HepG2 (cell line): ENCODE measurements at regions not wholly inside any gene's neighbourhood (a gene's known extent, or its start where the extent isn't known, plus 50 kb on each side); places are given as distances from the start of the nearest gene placed in this dataset.

Experiments used
- CTCF ChIP-seq: sonication (generic); formaldehyde crosslinking; IDR thresholded peaks from 2 replicates; pipeline ENCODE4 v1.5.0; 2020; ENCODE audit warnings: mild to moderate bottlenecking, missing genetic modification reagents, moderate library complexity
- EP300 ChIP-seq, 3 experiments: sonication (generic) in 1 of 3; formaldehyde crosslinking in 1 of 3; IDR thresholded peaks; 2 replicates each; pipeline versions ENCODE4 v1.5.1 to v1.6.1; 2011 to 2020; ENCODE audit warnings: low read depth in 2 of 3, low read length in 2 of 3, borderline replicate concordance in 1 of 3, improper control_type of control experiment in 1 of 3, mild to moderate bottlenecking in 1 of 3, missing genetic modification reagents in 1 of 3, moderate library complexity in 1 of 3
- FOSL1 ChIP-seq: sonication (generic); formaldehyde crosslinking; IDR thresholded peaks from 2 replicates; pipeline ENCODE4 v1.9.0; 2021; ENCODE audit warnings: missing genetic modification reagents, borderline replicate concordance
- GTF3A ChIP-seq: sonication (generic); formaldehyde crosslinking; conservative IDR thresholded peaks from 2 replicates; pipeline ENCODE4 v1.4.0; 2020; ENCODE audit warnings: mild to moderate bottlenecking, missing genetic modification reagents
- MTF1 ChIP-seq: sonication (generic); formaldehyde crosslinking; IDR thresholded peaks from 2 replicates; pipeline ENCODE4 v1.5.0; 2020; ENCODE audit warnings: missing genetic modification reagents
- NFKB2 ChIP-seq: sonication (generic); formaldehyde crosslinking; IDR thresholded peaks from 2 replicates; pipeline ENCODE4 v1.4.0; 2020; ENCODE audit warnings: missing genetic modification reagents, borderline replicate concordance
- NR2F1 ChIP-seq, 2 experiments: fragments of 450-650 bp in 1 of 2; formaldehyde crosslinking in 1 of 2; IDR thresholded peaks; 2 replicates each; pipeline versions ENCODE4 v1.5.0 to v1.6.1; 2016 to 2020; ENCODE audit warnings: mild to moderate bottlenecking in 1 of 2, missing compliant biosample characterization in 1 of 2, missing genetic modification reagents in 1 of 2, moderate library complexity in 1 of 2
- POLR2A ChIP-seq, 2 experiments: IDR thresholded peaks; 2 replicates each; pipeline ENCODE4 v1.6.1; 2011; ENCODE audit warnings: low read depth in 2 of 2, low read length in 2 of 2, mild to moderate bottlenecking in 1 of 2, moderate library complexity in 1 of 2; ENCODE audit not compliant: insufficient read depth in 1 of 2
- POLR2AphosphoS5 ChIP-seq: IDR thresholded peaks from 2 replicates; pipeline ENCODE4 v1.6.1; 2012; ENCODE audit warnings: low read depth, low read length
- SRF ChIP-seq: IDR thresholded peaks from 2 replicates; pipeline ENCODE4 v1.6.1; 2011; ENCODE audit warnings: mild to moderate bottlenecking, low read depth, low read length, moderate library complexity
- STAT5B ChIP-seq: sonication (generic); formaldehyde crosslinking; IDR thresholded peaks from 2 replicates; pipeline ENCODE4 v1.4.0; 2020; ENCODE audit warnings: missing genetic modification reagents
- TOE1 ChIP-seq: sonication (generic); formaldehyde crosslinking; IDR thresholded peaks from 2 replicates; pipeline ENCODE4 v1.4.0; 2020; ENCODE audit warnings: mild to moderate bottlenecking, missing genetic modification reagents
- ZMYM4 ChIP-seq: sonication (generic); formaldehyde crosslinking; IDR thresholded peaks from 2 replicates; pipeline ENCODE4 v1.8.1; 2023; ENCODE audit warnings: mild to moderate bottlenecking, missing genetic modification reagents

GRCh38 chr20:56831795-56832194 is 202.7 kb downstream of the TFAP2C start:
- no peak for TF ChIP-seq FOSL1
- no peak for TF ChIP-seq POLR2AphosphoS5
- TF ChIP-seq STAT5B (CRISPR knock-in tag), result no peak
- no peak for TF ChIP-seq EP300 (IDR thresholded peaks at IDR 0.05; ENCODE audit: low read depth in 2 of 2, low read length in 2 of 2)
- TF ChIP-seq EP300 (CRISPR knock-in tag; IDR thresholded peaks at IDR 0.05; ENCODE audit: borderline replicate concordance), result no peak
- TF ChIP-seq POLR2A (IDR thresholded peaks at IDR 0.05; ENCODE audit: insufficient read depth in 1 of 2, low read depth in 2 of 2, low read length in 2 of 2), result no peak
- no peak for TF ChIP-seq SRF
- TF ChIP-seq ZMYM4 (CRISPR knock-in tag), result no peak
- TF ChIP-seq GTF3A (CRISPR knock-in tag), result no peak
- TF ChIP-seq MTF1 (CRISPR knock-in tag), result no peak
- no peak for TF ChIP-seq TOE1 (CRISPR knock-in tag)
- TF ChIP-seq NR2F1 (CRISPR knock-in tag; IDR thresholded peaks at IDR 0.05), result no peak
- TF ChIP-seq NFKB2 (CRISPR knock-in tag), result no peak
- TF ChIP-seq CTCF (CRISPR knock-in tag), result no peak
